Cardiac septum (tissue), 1 donor: ENCODE measurements at regions not wholly inside any gene's neighbourhood (a gene's known extent, or its start where the extent isn't known, plus 50 kb on each side); places are given as distances from the start of the nearest gene placed in this dataset.

Source experiments
- DNase-seq: peaks from one replicate; pipeline ENCODE4 v3.0.0-alpha.2; 2020; ENCODE audit warnings: low spot score
- intact Hi-C: fragments of 100-400 bp; cut with DNase I; formaldehyde crosslinking; loops from one replicate; pipeline ENCODE4 v1.14.0; 2022
- donor health status: DM: no; HTN: no; CAD: no.

DNA sequence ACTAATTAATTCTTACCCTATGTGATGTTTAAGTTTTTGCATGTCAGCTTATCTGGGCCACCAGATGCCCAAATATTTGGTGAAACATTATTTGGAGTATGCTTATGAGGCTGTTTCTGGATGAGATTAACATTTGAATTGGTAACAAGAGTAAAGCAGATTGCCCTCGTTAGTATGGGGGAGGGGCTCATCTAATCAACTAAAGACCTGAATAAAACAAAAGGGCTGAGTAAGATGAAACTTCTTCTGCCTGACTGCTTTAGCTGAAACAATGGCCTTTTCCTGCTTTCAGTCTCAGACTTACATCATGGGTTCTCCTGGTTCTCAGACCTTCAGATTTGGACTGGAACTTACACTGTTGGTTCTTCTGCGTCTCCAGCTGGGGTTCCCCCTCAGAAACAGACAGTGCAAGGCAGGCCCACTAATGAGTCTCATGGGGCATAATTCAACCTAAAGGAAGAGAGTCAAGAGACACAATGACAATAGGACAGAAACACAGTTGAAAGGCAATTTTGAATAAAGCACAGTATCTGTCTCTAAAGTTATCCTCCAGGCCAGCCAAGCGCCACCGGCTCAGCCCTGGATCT, 288.4 kb downstream of the CAAP1 start:
- intact Hi-C loops: no loop called here
- DNase-seq: no peak

DNA sequence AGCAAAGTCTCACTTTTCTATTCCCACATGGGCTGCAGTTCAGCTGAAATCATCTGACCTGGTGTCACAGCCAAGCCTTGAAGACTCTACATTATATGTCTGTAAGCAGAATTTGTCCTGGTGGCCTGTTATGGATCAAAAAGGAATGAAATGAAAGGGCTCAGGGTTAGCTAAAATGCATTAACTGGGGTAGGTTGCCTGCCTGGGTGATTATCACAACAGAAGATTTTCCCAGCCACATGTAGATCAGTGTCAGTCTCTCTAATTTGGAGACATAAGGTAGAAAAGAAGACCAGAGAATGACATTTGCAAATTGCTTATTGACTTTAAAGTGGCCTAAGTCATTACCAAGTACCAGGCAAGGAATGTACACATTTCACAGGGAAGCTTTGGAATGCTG, 289.0 kb downstream of the CAAP1 start:
- intact Hi-C loops: no loop called here
- DNase-seq: no peak

DNA sequence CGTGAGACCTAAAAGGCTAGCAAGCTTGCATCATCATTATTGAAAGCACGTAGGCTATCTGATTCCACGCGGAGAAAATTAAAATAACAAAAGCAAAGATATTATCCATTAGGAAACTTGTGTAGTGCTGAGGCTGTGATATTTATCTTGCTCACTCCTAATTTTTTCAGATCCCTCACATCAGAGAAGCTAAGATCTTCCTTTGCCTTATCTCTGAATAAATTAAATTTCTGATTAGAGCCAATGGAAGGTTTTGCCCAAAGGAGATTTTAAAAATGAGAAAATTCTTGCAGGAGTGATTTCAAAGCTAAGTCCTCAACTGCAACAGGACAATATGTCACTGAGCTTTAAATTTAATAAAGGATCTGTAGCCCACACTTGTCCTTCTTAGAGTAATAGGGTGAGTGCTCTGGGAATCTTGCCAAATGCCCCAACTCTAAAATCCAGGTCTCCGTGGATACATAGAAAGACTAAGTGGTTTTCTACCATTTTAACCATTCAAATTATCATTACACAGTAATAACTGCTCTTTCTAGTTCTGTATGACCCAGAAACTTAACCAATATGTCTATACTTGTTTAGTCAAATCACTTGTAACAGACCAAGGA, 295.0 kb downstream of the CAAP1 start:
- no peak for DNase-seq
- intact Hi-C loops: no loop called here

DNA sequence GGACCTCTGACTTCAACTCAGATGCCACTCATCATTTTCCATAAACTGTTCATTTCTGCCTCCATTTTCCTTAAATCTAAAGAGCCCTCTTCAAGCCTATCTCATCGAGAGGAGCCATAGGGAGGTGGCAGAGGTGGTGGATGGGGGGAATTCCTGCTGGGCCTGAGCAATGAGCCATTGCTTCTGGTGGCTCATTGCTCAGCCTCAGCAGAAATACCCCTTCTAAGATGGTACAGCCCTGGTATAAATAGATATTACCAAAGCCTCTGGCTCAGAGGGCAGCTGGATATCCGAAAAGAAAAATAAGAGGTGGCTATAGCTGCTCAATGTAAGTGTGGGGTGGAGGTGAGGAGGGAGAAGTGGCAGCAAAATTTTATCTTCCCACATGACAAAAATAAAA, 313.5 kb downstream of the CAAP1 start:
- DNase-seq: no peak
- intact Hi-C loops: no loop called here

DNA sequence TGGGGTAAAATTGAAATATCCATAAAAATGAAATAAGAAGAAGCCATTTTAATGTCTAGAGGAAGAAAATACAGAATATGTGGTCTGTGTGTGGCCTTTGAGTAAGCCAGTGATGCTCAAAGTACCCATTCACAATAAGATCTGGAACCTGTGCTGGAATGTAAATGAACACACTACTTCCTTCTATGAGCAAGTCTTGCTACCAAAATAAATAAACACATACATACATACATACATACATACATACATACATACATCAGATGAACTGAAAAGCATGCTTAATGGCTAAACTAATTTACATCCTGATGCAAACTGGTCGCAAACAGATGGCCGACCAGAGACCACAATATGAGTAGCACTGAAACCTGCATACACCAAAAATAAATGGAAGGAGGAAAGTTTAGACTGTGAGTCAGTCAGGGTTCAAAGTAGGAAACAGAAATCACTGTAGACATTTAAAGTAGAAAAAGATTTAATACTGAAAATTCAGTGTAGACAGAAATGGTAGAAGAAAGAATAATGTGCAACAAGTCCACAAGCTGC, 317.6 kb downstream of the CAAP1 start:
- DNase-seq: no peak
- intact Hi-C loops: no loop called here

DNA sequence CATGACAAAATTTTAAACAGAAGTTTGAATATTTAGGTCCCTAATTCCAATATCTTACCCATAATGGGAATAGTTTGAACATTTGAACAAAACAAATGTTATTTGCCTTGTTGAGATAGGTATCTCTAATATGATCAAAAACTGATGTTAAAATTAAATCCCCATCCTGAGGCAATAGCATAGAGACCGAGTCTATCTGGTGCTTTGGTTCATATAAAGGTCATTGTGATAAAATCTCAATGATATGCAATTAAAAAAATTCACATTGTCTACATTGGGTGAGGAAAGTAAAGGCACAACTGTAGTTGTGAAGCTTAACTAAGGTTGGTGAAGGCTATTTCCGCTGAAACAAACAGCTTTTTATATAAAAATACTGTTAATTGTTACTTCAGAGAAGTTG, 318.3 kb downstream of the CAAP1 start:
- intact Hi-C loops: no loop called here
- no peak for DNase-seq

DNA sequence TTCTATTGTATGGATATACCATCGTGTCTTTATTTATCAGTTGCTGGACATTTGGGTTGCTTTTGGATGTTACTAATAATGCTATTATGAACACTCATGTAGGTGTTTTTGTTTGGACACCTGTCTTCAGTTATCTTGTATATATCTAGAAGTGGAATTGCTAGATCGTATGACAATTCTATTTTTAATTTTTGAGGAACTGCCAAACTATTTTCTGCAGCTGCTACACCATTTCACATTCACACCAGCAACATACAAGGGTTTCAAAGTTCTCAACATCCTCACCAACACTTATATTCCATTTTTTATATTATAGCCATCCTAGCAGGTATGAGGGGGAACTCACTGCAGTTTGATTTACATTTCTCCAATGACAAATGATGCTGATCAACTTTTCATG, 324.6 kb downstream of the CAAP1 start:
- DNase-seq: no peak
- intact Hi-C loops: loop anchor here (10.0 kb wide), 1 partner anchor 57 kb away; no protein-coding TSS in a partner anchor

DNA sequence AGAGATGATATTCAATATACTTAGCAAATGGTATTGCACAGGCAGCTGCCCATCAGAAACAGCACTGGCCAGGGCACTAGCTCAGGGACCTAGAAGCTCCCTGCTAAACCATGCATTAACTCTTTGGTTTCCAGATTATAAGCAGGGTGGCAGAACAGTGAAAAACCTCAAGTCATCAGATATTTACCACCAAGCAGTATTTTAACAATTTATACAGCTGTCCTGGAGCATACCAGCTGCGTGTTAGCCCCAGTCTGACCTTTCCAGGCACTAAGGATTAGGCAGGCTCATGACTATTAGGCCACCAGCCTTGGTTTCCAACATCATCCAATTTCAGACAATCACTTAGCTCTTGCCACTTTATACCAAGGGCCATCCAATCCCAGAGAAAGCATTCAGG, 326.5 kb downstream of the CAAP1 start:
- no peak for DNase-seq
- intact Hi-C loops: loop anchor here (10.0 kb wide), 1 partner anchor 59 kb away; no protein-coding TSS in a partner anchor

DNA sequence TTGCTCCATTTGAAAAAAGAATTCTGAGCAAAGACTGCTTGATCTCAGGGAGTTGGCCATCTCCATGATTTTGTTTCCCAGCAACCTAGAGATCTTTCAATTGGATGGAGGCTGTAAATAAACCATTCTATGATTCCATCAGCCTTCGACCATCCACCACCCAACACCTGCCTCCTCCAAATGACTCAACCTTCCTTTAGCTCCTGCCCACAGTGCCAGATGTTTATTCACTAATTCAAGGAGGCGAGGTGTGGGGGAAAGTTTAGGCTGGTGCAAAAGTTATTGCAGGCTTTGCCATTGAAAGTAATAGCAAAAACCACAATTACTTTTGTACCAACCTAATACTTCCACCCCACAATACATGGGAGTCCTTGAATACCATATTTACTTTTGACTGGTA, 327.5 kb downstream of the CAAP1 start:
- no peak for DNase-seq
- intact Hi-C loops: loop anchor here (10.0 kb wide), 1 partner anchor 60 kb away; no protein-coding TSS in a partner anchor

DNA sequence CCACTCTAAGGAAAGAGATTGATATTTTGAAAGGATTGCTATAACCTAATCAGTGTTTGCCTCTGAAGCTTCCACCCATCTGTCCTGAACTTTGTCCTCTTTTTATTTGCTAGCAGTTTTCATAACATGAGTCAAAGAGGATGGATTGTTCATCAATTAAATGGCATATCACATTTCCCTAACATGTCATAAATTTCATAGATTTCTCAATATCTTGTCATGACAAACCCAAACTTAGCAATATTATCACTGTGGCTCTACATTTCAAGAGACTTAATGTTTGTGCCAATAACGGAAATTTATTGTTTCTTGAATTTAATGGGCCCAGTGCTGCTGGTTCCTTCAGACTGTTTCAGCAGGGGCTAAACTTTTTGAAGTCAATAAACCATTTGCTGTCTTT, 330.3 kb downstream of the CAAP1 start:
- DNase-seq: no peak
- intact Hi-C loops: loop anchor here (10.0 kb wide), 1 partner anchor 62 kb away; no protein-coding TSS in a partner anchor

DNA sequence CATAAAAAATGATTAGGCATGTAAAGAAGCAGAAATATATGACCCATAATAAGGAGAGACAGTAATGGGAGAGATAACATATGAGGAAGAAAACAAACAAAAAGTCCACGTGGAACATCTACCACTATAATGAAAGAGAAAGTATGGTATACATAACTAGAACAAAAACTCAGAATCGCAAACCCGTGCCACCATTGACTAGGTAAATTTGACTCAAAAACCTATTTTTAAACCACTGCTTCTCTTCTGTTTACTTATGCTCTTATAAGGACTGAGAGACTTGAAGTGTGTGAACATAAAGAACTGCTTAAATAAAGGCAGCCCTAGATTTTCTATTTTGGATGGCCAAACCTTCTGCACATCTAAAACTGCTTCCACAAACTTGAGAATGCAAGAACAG, 330.7 kb downstream of the CAAP1 start:
- no peak for DNase-seq
- intact Hi-C loops: loop anchor here (10.0 kb wide), 1 partner anchor 63 kb away; no protein-coding TSS in a partner anchor

DNA sequence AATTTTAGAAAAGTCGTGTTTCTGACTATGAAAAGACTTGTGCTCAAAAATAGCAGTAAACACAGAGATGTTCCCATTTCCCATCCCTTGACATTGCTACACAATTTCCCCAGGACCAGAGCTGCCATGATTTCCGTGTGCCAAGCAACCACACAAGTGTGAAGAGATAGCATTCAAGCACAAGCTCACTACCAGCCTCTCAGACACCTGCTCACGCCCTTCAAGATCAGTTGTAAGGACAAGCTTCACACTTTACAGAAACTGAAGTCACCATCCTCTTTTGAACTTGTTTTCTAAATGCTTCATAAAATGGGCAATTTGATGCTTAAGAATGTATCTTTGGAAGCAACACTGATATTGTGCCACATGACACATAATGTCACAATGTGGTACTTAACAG, 333.1 kb downstream of the CAAP1 start:
- no peak for DNase-seq
- intact Hi-C loops: no loop called here

DNA sequence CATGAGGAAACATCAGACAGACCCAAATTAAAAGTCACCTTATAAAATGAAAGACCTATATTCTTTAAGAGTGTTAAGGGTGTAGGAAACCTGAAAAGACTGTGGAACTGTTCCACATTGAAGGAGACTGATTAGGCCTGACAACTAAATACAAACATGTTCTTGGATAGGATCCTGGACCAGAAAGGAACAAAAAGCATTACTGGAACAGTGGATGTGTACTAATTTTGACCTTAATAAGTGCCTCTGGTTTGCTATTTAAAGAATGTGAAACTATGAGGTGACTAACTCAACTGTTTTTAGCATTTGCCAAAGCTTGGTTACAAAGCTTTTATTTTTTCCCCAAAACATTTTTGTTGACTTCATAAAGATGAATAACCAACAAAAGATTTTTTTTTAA, 340.6 kb downstream of the CAAP1 start:
- no peak for DNase-seq
- intact Hi-C loops: no loop called here

DNA sequence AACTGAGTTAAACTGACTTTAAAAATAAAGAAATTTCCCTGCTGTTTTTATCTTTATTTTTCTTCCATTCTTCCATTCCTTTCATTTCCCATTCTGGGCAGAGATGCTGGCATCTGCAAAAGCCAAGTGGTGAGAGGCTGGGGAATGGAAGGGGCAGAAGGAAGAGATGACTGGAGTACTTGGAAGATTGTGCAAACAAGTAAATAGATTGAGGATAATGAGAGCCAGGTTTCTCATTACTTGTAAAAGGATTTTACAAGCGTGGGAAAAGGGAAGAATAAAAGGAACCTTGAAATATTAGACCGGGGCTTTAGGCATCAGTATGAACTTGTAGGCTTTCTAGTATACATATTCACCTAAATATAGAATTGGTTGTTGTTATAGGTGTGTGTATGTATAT, 341.2 kb downstream of the CAAP1 start:
- intact Hi-C loops: no loop called here
- DNase-seq: no peak

DNA sequence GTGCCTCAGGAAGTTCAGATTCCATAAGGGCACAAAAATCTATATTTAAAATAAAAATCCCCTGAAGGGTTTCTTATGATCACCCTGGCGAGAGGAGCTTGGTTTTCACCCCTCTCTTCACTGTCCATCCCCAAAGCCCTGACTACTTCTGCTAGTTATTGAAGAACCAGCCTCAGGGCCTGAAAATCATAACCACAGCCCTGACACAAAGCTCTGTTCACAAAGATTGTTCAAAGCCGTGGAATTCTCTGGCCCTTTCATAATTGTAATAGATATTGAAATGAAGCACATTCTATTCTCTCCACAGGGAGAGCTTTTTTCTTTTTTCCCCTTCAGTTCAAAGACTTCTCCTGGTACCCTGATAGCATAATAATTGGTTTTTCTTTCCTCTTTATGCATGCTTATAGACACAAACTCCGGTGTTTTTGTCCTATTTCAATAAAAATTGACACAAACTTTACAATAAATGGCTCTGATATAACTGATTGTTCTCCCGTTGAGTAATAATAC, 343.8 kb downstream of the CAAP1 start:
- intact Hi-C loops: no loop called here
- no peak for DNase-seq

DNA sequence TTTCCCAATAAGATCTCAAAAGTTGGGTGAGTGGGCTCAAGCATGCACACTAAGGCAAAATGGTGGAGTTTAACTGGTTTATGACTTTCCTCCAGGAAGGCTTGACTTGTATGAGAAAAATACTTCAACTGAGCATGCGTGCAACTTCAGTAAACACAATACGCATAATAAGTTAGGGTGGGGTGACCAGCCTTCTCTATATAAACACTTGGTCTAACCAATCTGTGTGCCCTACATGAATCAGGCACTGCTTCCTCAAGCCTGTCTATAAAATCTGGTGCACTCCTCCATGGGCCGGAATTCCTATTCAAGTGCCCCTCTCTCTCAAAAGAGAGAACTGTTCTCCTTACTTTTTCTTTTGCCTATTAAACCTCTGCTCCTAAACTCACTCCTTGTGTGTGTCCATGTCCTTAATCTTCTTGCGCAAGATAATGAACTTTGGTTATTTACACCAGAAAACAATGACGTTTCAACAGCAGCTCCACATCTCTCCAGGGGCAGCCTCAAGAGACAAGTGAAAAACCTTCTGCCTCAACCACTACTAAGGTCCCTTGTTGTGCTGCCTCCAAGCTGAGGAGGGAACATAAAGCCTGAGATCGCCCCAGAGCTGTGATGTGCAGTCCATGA, 352.6 kb downstream of the CAAP1 start:
- DNase-seq: no peak
- intact Hi-C loops: no loop called here

DNA sequence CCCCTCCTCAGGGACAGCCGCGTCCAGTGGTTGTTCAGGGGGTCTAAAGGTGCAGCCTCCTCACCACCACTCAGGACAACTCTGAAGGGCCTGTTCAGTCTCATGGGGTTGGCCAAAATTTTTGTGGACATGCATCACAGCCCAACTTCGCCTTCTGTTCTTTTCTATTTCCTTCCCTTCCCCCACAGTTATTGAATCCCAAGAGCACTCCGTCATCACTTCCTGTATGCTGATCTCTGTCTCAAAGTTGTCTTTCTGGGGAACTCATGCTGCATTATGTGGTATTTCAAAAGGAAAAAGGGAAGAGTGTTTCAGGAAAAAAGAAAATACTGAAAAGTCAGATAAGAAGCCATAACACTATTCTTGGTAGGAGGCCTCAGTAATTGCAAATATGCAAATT, 355.4 kb downstream of the CAAP1 start:
- DNase-seq: no peak
- intact Hi-C loops: no loop called here

DNA sequence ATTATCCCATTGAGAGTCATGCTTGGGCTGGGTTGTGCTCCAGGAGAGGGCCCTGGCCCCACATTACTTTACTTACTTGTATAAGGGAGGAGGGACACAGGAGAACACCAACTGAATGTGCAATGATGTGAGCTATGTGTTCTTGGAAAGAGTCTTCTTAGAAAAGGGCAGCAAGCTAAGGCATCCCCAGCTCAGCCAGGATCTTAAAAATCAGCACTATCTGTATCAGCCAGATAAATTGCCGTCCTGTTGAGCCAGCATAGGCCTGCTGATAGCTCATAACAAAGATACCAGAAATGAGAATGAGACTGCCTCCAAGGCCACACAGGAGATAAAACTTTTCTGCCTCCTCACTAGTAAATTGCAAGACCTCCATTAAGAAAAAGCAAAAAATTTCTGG, 357.5 kb downstream of the CAAP1 start:
- intact Hi-C loops: no loop called here
- no peak for DNase-seq

DNA sequence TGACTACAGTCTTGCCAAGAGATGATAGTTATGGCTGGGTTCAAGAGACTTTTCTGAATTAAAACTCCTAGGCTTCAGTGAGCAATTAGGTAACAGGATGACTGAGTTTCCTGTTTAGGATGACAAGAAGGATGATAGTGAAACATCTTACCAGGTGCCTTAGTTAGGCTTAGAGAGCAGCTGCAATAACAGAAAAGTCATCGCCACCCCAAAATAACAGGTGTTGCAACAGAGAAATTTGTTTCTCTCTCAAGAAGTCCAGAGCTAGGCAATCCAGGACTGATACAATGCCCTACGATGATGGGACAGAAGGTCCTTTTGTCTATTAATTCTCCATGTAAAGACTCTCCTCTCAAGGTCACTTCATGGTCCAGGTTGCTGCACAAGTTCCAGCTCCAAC, 361.8 kb downstream of the CAAP1 start:
- no peak for DNase-seq
- intact Hi-C loops: no loop called here

DNA sequence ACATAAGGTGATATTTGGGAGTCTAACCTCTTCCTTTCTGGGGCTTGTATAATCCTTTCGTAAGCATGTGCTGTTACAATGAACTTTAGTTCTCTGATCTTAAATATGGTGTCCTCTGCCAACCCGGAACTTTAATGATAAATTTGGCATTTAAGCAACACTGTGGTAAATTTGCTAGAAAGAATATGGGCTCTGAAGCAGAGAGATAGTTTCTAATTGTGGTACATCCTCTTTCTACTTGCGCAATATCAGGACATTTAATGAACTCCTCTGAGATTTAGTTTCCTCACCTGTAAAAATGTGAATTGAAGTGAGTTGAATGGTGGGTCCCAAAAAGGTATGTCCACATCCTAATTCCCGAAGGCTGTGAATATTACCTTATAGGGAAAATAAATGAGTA, 364.7 kb downstream of the CAAP1 start:
- DNase-seq: no peak
- intact Hi-C loops: no loop called here

DNA sequence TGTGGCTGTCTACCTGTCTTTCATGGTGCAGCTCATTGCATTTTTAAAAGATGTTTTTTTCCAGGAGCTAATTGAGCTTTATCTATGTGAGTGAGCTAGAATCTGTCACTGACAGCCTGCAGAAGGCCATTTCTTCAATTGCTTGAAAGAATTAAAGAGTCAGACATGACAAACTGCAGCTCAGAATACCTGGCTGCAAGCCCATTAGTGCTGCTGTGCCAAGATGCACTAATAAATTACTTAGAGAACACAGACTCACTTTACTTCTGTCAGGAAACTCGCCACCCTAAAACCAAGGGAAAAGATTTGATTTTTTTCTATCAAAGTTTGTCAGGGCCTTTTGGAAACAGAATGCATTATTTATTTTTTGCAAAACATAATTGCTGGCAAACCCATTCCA, 368.3 kb downstream of the CAAP1 start:
- intact Hi-C loops: no loop called here
- DNase-seq: no peak
